CD4-positive, CD25-positive, alpha-beta regulatory T cell (primary cell): ENCODE measurements at regions not wholly inside any gene's neighbourhood (a gene's known extent, or its start where the extent isn't known, plus 50 kb on each side); places are given as distances from the start of the nearest gene placed in this dataset.
A peak's percentile ranks its signal among the peaks of the same experiment; 100 is the strongest.

Source experiments
- ATAC-seq, 2 donors: fragments of 150-1000 bp; cut with Tn5 transposase; one replicate each; pipeline ENCODE4 v1.10.0; 2021; ENCODE audit warnings: low read depth in 2 of 2, moderate number of reproducible peaks in 2 of 2, moderate library complexity in 1 of 2
- DNase-seq, 3 donors: peaks; one replicate each; pipeline versions ENCODE4 v3.0.0 to v3.0.0-alpha.2; 2012 to 2022; ENCODE audit warnings: mixed read lengths in 1 of 3
- H3K27ac ChIP-seq: one replicate; pipeline ENCODE4 v1.7.0; 2013; ENCODE audit warnings: mild to moderate bottlenecking, low read length; ENCODE audit not compliant: insufficient read depth, poor library complexity, severe bottlenecking
- H3K27me3 ChIP-seq: one replicate; pipeline ENCODE4 v1.7.0; 2013; ENCODE audit warnings: low read length; ENCODE audit not compliant: control insufficient read depth, insufficient read depth
- H3K36me3 ChIP-seq: one replicate; pipeline ENCODE4 v1.7.0; 2013; ENCODE audit warnings: mild to moderate bottlenecking, low read length, moderate library complexity; ENCODE audit not compliant: control insufficient read depth, insufficient read depth
- H3K4me1 ChIP-seq: 2 replicates; pipeline ENCODE4 v1.7.0; 2013; ENCODE audit warnings: mild to moderate bottlenecking, low read length; ENCODE audit not compliant: insufficient read depth, control insufficient read depth, poor library complexity, severe bottlenecking
- H3K4me3 ChIP-seq: one replicate; pipeline ENCODE4 v1.7.0; 2013; ENCODE audit warnings: low read depth, mild to moderate bottlenecking, low read length, moderate library complexity
- H3K9me3 ChIP-seq, 2 experiments: 1 replicate in 1 of 2; 2 replicates in 1 of 2; pipeline ENCODE4 v1.7.0; 2013; ENCODE audit warnings: low read length in 2 of 2, mild to moderate bottlenecking in 1 of 2, moderate library complexity in 1 of 2; ENCODE audit not compliant: control insufficient read depth in 2 of 2
- H3K27ac Mint-ChIP-seq, 3 donors: one replicate each; pipeline ENCODE4 v1.8.0; 2020 to 2022; ENCODE audit warnings: mild to moderate bottlenecking in 3 of 3, mixed read lengths in 3 of 3, moderate library complexity in 2 of 3
- H3K27me3 Mint-ChIP-seq: one replicate; pipeline ENCODE4 v1.8.0; 2022; ENCODE audit warnings: mild to moderate bottlenecking, mixed read lengths
- H3K36me3 Mint-ChIP-seq: one replicate; pipeline ENCODE4 v1.8.0; 2020; ENCODE audit warnings: mixed read lengths
- H3K4me1 Mint-ChIP-seq, 4 donors: one replicate each; pipeline ENCODE4 v1.8.0; 2020 to 2022; ENCODE audit warnings: mixed read lengths in 4 of 4, mild to moderate bottlenecking in 1 of 4
- H3K4me3 Mint-ChIP-seq, 4 donors: one replicate each; pipeline ENCODE4 v1.8.0; 2020 to 2022; ENCODE audit warnings: mild to moderate bottlenecking in 4 of 4, mixed read lengths in 4 of 4, moderate library complexity in 3 of 4
- H3K9me3 Mint-ChIP-seq, 7 donors: one replicate each; pipeline ENCODE4 v1.8.0; 2020 to 2022; ENCODE audit warnings: mixed read lengths in 7 of 7, mild to moderate bottlenecking in 3 of 7, moderate library complexity in 2 of 7

GRCh38 chr7:64099656-64100531 lies 54.7 kb downstream of the ZNF727 start:
- Histone ChIP-seq H3K27me3 (no peaks in the 10 kb centered on the region), H3K27ac (no peak overlapping the region), H3K4me1 (no peaks in the 10 kb centered on the region), H3K36me3 (no peaks in the 10 kb centered on the region), H3K4me3 (no peak overlapping the region), H3K9me3 (peaks cover 0 to 37% of the 10 kb centered on the region in 2 experiments)
- Mint-ChIP-seq H3K36me3 (no peaks in the 10 kb centered on the region), H3K4me1 (no peaks in the 10 kb centered on the region), H3K27ac (no peak overlapping the region), H3K4me3 (no peak overlapping the region), H3K9me3 (peaks cover 0 to 27% (median 8%) of the 10 kb centered on the region in 7 donors), H3K27me3 (no peaks in the 10 kb centered on the region)
- DNase-seq (no peak), ATAC-seq (no peak)

- no peak for ATAC-seq
- Histone ChIP-seq H3K27ac (no peak overlapping the region), H3K27me3 (no peaks in the 10 kb centered on the region), H3K36me3 (no peaks in the 10 kb centered on the region), H3K4me1 (no peaks in the 10 kb centered on the region), H3K9me3 (peaks cover 0 to 31% of the 10 kb centered on the region in 2 experiments), H3K4me3 (no peak overlapping the region)
- no peak for DNase-seq
- H3K4me3 Mint-ChIP-seq: no peak overlapping the region
- peaks cover 0 to 21% (median 6%) of the 10 kb centered on the region in 7 donors for H3K9me3 Mint-ChIP-seq
- no peaks in the 10 kb centered on the region for H3K4me1 Mint-ChIP-seq
- H3K27me3 Mint-ChIP-seq: no peaks in the 10 kb centered on the region
- H3K36me3 Mint-ChIP-seq: no peaks in the 10 kb centered on the region
- no peak overlapping the region for H3K27ac Mint-ChIP-seq
Observed at GRCh38 chr7:64101126-64101942, 56.1 kb downstream of the ZNF727 start.

GRCh38 chr7:64101943-64102655 lies 56.9 kb downstream of the ZNF727 start:
- no peak for DNase-seq
- Histone ChIP-seq H3K4me1 (no peaks in the 10 kb centered on the region), H3K9me3 (peaks cover 0 to 28% of the 10 kb centered on the region in 2 experiments), H3K36me3 (no peaks in the 10 kb centered on the region), H3K27me3 (no peaks in the 10 kb centered on the region), H3K27ac (no peak overlapping the region), H3K4me3 (no peak overlapping the region)
- H3K9me3 Mint-ChIP-seq: peaks cover 0 to 21% (median 6%) of the 10 kb centered on the region in 7 donors
- H3K36me3 Mint-ChIP-seq: no peaks in the 10 kb centered on the region
- no peaks in the 10 kb centered on the region for H3K4me1 Mint-ChIP-seq
- no peaks in the 10 kb centered on the region for H3K27me3 Mint-ChIP-seq
- no peak for ATAC-seq
- H3K27ac Mint-ChIP-seq: no peak overlapping the region
- H3K4me3 Mint-ChIP-seq: no peak overlapping the region

GRCh38 chr7:64102656-64103400 lies 57.6 kb downstream of the ZNF727 start:
- Histone ChIP-seq H3K4me1 (no peaks in the 10 kb centered on the region), H3K9me3 (peaks cover 0 to 31% of the 10 kb centered on the region in 2 experiments), H3K4me3 (no peak overlapping the region), H3K27ac (no peak overlapping the region), H3K36me3 (no peaks in the 10 kb centered on the region), H3K27me3 (no peaks in the 10 kb centered on the region)
- Mint-ChIP-seq H3K36me3 (no peaks in the 10 kb centered on the region), H3K27me3 (no peaks in the 10 kb centered on the region), H3K27ac (no peak overlapping the region), H3K9me3 (peaks cover 0 to 16% (median 6%) of the 10 kb centered on the region in 7 donors), H3K4me3 (no peak overlapping the region), H3K4me1 (no peaks in the 10 kb centered on the region)
- ATAC-seq: no peak
- DNase-seq: no peak

- no peaks in the 10 kb centered on the region for H3K4me1 Mint-ChIP-seq
- Histone ChIP-seq H3K27ac (no peak overlapping the region), H3K36me3 (no peaks in the 10 kb centered on the region), H3K4me3 (no peak overlapping the region), H3K9me3 (peaks cover 0 to 22% of the 10 kb centered on the region in 2 experiments), H3K4me1 (no peaks in the 10 kb centered on the region), H3K27me3 (no peaks in the 10 kb centered on the region)
- peaks cover 0 to 29% (median 5%) of the 10 kb centered on the region in 7 donors for H3K9me3 Mint-ChIP-seq
- ATAC-seq (no peak), DNase-seq (no peak)
- no peaks in the 10 kb centered on the region for H3K27me3 Mint-ChIP-seq
- H3K27ac Mint-ChIP-seq: no peak overlapping the region
- H3K36me3 Mint-ChIP-seq: no peaks in the 10 kb centered on the region
- H3K4me3 Mint-ChIP-seq: no peak overlapping the region
Observed at GRCh38 chr7:64113981-64114380, 68.7 kb downstream of the ZNF727 start.

GRCh38 chr7:64114791-64115190 lies 69.6 kb downstream of the ZNF727 start:
- Histone ChIP-seq H3K4me1 (no peaks in the 10 kb centered on the region), H3K27me3 (no peaks in the 10 kb centered on the region), H3K27ac (no peak overlapping the region), H3K4me3 (no peak overlapping the region), H3K9me3 (peaks cover 0 to 27% of the 10 kb centered on the region in 2 experiments), H3K36me3 (no peaks in the 10 kb centered on the region)
- no peak for ATAC-seq
- Mint-ChIP-seq H3K9me3 (peaks cover 0 to 25% (median 1%) of the 10 kb centered on the region in 7 donors), H3K27ac (peak overlapping the region in 1 of 3 donors; percentile 67), H3K36me3 (no peaks in the 10 kb centered on the region), H3K4me1 (no peaks in the 10 kb centered on the region), H3K27me3 (no peaks in the 10 kb centered on the region), H3K4me3 (no peak overlapping the region)
- DNase-seq: no peak

- no peaks in the 10 kb centered on the region for H3K36me3 Mint-ChIP-seq
- no peaks in the 10 kb centered on the region for H3K27me3 Mint-ChIP-seq
- DNase-seq (no peak), ATAC-seq (no peak)
- H3K27ac Mint-ChIP-seq: no peak overlapping the region
- Histone ChIP-seq H3K36me3 (no peaks in the 10 kb centered on the region), H3K27me3 (no peaks in the 10 kb centered on the region), H3K4me1 (no peaks in the 10 kb centered on the region), H3K9me3 (peaks cover 10 to 59% of the 10 kb centered on the region in 2 experiments), H3K4me3 (no peak overlapping the region), H3K27ac (no peak overlapping the region)
- peaks cover 3 to 57% (median 15%) of the 10 kb centered on the region in 7 donors for H3K9me3 Mint-ChIP-seq
- H3K4me1 Mint-ChIP-seq: no peaks in the 10 kb centered on the region
- H3K4me3 Mint-ChIP-seq: no peak overlapping the region
Observed at GRCh38 chr7:64131696-64132095, 75.3 kb upstream of the ZNF735 start.
